ENCODE measurements at regions not wholly inside any gene's neighbourhood (a gene's known extent, or its start where the extent isn't known, plus 50 kb on each side); places are given as distances from the start of the nearest gene placed in this dataset.
"Not testable (repeated sequence)": the region's sequence is repeated elsewhere in the genome, so short reads cannot be mapped to it uniquely, and the experiment has no call there.

DNA sequence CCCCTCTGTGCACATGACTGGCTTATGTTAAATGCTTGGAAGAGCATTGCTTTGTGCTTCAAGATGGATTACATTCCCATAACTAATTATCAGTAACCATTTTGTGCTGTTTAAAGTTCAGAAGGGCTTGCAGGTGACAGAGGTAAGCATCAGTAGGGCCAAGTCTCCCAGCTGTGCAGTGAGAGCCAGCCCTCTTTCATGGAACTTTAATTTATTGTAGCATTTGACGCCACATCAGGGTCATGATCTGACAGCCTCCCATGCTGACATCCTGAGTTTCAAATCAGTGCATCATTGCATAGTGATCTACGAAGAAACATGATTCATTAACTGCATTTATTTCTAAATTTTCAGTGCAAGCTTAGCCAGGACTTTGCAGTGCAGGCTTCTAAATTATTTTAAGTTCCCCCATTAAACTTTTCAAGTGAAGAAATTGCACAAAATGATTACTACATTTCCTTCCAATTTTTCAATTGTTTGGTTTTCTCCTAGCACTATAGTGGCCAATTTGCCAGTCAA, 380.9 kb downstream of the UTRN start:
- H3K4me1 ChIP-seq: peaks cover 4% of the 10 kb centered on the region
- TF ChIP-seq, protein P1, sequence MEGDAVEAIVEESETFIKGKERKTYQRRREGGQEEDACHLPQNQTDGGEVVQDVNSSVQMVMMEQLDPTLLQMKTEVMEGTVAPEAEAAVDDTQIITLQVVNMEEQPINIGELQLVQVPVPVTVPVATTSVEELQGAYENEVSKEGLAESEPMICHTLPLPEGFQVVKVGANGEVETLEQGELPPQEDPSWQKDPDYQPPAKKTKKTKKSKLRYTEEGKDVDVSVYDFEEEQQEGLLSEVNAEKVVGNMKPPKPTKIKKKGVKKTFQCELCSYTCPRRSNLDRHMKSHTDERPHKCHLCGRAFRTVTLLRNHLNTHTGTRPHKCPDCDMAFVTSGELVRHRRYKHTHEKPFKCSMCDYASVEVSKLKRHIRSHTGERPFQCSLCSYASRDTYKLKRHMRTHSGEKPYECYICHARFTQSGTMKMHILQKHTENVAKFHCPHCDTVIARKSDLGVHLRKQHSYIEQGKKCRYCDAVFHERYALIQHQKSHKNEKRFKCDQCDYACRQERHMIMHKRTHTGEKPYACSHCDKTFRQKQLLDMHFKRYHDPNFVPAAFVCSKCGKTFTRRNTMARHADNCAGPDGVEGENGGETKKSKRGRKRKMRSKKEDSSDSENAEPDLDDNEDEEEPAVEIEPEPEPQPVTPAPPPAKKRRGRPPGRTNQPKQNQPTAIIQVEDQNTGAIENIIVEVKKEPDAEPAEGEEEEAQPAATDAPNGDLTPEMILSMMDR (IDR thresholded peaks at IDR 0.05): no peak
- TF ChIP-seq EP300 (IDR thresholded peaks at IDR 0.05) (no peak), POLR2AphosphoS5 (IDR thresholded peaks at IDR 0.05) (no peak), POLR2A (IDR thresholded peaks at IDR 0.05) (no peak)
- no peak overlapping the region for H3K27ac ChIP-seq
- 78% methylated on average over 2 of the region's 2 CpGs for WGBS
- no peaks in the 10 kb centered on the region for H3K9me3 ChIP-seq
- DNase-seq (ENCODE audit: low spot score in 2 of 2): no peak
- no peaks in the 10 kb centered on the region for H3K27me3 ChIP-seq
- H3K4me3 ChIP-seq: no peak overlapping the region
- H3K36me3 ChIP-seq: no peaks in the 10 kb centered on the region

DNA sequence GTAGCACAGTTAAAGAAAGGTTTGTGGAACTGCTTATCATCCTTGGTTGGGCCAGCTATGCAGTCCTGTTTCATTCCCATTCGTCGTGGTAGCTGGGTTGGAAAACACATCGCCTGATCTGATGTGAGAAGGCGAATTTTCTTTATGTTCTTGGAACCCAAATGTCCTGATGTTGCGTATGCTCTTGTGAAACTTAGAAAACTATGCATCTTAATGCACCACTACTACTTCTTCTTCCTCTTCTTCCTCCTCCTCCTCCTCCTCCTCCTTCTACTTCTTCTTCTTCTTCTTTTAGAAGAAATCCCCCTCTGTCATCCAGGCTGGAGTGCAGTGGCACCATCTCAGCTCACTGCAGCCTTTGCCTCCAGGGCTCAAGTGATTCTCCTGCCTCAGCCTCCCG, 381.6 kb downstream of the UTRN start:
- H3K36me3 ChIP-seq: no peaks in the 10 kb centered on the region
- H3K27ac ChIP-seq: no peak overlapping the region
- H3K4me3 ChIP-seq: no peak overlapping the region
- TF ChIP-seq POLR2A (IDR thresholded peaks at IDR 0.05) (no peak), POLR2AphosphoS5 (IDR thresholded peaks at IDR 0.05) (no peak), EP300 (IDR thresholded peaks at IDR 0.05) (no peak)
- TF ChIP-seq, protein P1 (IDR thresholded peaks at IDR 0.05): no peak
- H3K4me1 ChIP-seq: no peaks in the 10 kb centered on the region
- no peak for DNase-seq (ENCODE audit: low spot score in 2 of 2)
- no peaks in the 10 kb centered on the region for H3K27me3 ChIP-seq
- 69% methylated on average over 6 of the region's 6 CpGs for WGBS
- H3K9me3 ChIP-seq: peaks cover 4% of the 10 kb centered on the region

DNA sequence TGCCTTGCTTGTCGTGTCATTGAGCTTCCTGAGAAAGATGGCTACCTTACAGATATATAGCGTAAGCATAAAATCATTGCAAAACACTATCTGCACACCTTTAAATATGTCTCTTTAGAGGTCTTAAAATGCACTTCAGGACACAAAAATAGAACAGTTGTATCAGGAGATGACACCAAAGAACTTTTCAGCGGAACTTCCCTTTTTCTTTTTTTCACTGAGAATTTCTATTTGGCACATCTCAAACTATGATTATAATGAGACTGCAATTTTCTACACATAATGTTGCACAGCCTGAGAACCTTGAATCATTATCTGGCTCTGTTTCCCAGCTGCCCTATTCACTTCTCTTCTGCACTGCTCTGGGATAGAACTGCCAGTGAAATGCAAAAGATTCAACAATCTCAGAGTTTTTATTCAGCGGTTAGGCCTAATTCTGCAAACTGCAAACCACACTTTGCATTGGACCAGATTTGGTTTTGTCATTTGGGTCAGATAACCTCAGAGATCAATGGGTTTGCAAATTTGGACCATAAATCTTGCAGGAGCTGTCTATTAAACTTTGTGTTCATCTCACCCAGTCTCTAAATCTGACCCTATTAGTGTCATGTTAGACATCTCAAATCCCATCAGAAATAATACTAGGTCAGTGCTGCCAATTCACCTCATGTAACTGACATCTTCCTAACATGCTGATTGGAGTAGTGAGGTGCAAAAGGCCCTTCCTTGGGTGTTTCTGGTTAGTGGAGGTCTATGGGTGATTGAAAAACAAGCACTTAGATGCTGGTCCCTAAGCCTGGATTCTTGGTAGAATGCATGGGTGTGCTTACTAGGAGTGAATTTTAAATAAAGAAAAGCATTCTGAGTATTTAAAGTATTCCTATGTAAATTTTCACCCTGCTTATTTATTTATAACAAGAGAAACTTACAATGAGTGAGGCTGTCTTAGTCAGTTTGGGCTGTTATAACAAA, 382.7 kb downstream of the UTRN start:
- Histone ChIP-seq H3K9me3 (peaks cover 4% of the 10 kb centered on the region), H3K4me1 (no peaks in the 10 kb centered on the region), H3K4me3 (no peak overlapping the region), H3K36me3 (no peaks in the 10 kb centered on the region), H3K27ac (no peak overlapping the region), H3K27me3 (no peaks in the 10 kb centered on the region)
- WGBS: 91% methylated on average over 4 of the region's 4 CpGs
- TF ChIP-seq POLR2A (IDR thresholded peaks at IDR 0.05) (no peak), EP300 (IDR thresholded peaks at IDR 0.05) (no peak), POLR2AphosphoS5 (IDR thresholded peaks at IDR 0.05) (no peak)
- TF ChIP-seq, protein P1 (IDR thresholded peaks at IDR 0.05): no peak
- no peak for DNase-seq (ENCODE audit: low spot score in 2 of 2)

DNA sequence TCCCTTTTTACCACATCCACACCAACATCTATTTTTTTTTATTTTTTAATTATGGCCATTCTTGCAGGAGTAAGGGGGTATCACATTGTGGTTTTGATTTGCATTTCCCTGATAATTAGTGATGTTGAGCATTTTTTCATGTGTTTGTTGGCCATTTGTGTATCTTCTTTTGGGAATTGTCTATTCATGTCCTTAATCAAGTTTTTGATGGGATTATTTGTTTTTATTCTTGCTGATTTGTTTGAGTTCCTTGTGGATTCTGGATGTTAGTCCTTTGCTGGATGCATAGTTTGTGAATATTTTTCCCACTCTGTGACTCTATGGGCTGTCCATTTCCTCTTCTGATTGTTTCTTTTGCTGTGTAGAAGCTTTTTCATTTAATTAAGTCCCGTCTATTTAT, 385.1 kb downstream of the UTRN start:
- 97% methylated on average over 1 of the region's 1 CpG for WGBS
- not testable (repeated sequence) for H3K4me3 ChIP-seq; H3K27me3 ChIP-seq; DNase-seq (ENCODE audit: low spot score in 2 of 2); H3K4me1 ChIP-seq; H3K27ac ChIP-seq; H3K36me3 ChIP-seq
- H3K9me3 ChIP-seq: peaks cover 10% of the 10 kb centered on the region

DNA sequence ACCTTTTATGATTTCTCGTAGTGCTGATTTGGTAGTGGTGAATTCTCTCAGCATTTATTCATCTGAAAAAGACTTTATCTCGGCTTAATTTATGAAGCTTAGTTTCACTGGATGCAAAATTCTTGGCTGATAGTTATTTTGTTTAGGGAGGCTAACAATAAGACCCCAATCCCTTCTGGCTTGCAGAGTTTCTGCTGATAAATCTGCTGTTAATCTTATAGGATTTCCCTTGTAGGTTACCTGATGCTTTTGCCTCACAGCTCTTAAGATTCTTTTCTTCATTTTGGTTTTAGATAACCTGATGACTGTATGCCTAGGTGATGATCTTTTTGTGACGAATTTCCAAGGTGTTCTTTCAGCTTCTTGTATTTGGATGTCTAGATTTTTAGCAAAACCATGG, 388.7 kb downstream of the UTRN start:
- 95% methylated on average over 3 of the region's 3 CpGs for WGBS
- TF ChIP-seq POLR2AphosphoS5 (IDR thresholded peaks at IDR 0.05) (no peak), POLR2A (IDR thresholded peaks at IDR 0.05) (no peak), EP300 (IDR thresholded peaks at IDR 0.05) (no peak)
- TF ChIP-seq, protein P1 (IDR thresholded peaks at IDR 0.05): no peak
- H3K36me3 ChIP-seq: no peaks in the 10 kb centered on the region
- H3K27ac ChIP-seq: no peak overlapping the region
- peaks cover 7% of the 10 kb centered on the region for H3K4me1 ChIP-seq
- peaks cover 10% of the 10 kb centered on the region for H3K9me3 ChIP-seq
- no peak overlapping the region for H3K4me3 ChIP-seq
- DNase-seq (ENCODE audit: low spot score in 2 of 2): no peak
- no peaks in the 10 kb centered on the region for H3K27me3 ChIP-seq

Measured in suprapubic skin (tissue), 4 donors.